CD4-positive, CD25-positive, alpha-beta regulatory T cell (primary cell): ENCODE measurements at regions not wholly inside any gene's neighbourhood (a gene's known extent, or its start where the extent isn't known, plus 50 kb on each side); places are given as distances from the start of the nearest gene placed in this dataset.
"Not testable (repeated sequence)": the region's sequence is repeated elsewhere in the genome, so short reads cannot be mapped to it uniquely, and the experiment has no call there.

ENCODE experiments used
- ATAC-seq, 2 donors: fragments of 150-1000 bp; cut with Tn5 transposase; one replicate each; pipeline ENCODE4 v1.10.0; 2021; ENCODE audit warnings: low read depth in 2 of 2, moderate number of reproducible peaks in 2 of 2, moderate library complexity in 1 of 2
- DNase-seq, 3 donors: peaks; one replicate each; pipeline versions ENCODE4 v3.0.0 to v3.0.0-alpha.2; 2012 to 2022; ENCODE audit warnings: mixed read lengths in 1 of 3
- H3K27ac ChIP-seq: one replicate; pipeline ENCODE4 v1.7.0; 2013; ENCODE audit warnings: mild to moderate bottlenecking, low read length; ENCODE audit not compliant: insufficient read depth, poor library complexity, severe bottlenecking
- H3K27me3 ChIP-seq: one replicate; pipeline ENCODE4 v1.7.0; 2013; ENCODE audit warnings: low read length; ENCODE audit not compliant: control insufficient read depth, insufficient read depth
- H3K36me3 ChIP-seq: one replicate; pipeline ENCODE4 v1.7.0; 2013; ENCODE audit warnings: mild to moderate bottlenecking, low read length, moderate library complexity; ENCODE audit not compliant: control insufficient read depth, insufficient read depth
- H3K4me1 ChIP-seq: 2 replicates; pipeline ENCODE4 v1.7.0; 2013; ENCODE audit warnings: mild to moderate bottlenecking, low read length; ENCODE audit not compliant: insufficient read depth, control insufficient read depth, poor library complexity, severe bottlenecking
- H3K4me3 ChIP-seq: one replicate; pipeline ENCODE4 v1.7.0; 2013; ENCODE audit warnings: low read depth, mild to moderate bottlenecking, low read length, moderate library complexity
- H3K9me3 ChIP-seq, 2 experiments: 1 replicate in 1 of 2; 2 replicates in 1 of 2; pipeline ENCODE4 v1.7.0; 2013; ENCODE audit warnings: low read length in 2 of 2, mild to moderate bottlenecking in 1 of 2, moderate library complexity in 1 of 2; ENCODE audit not compliant: control insufficient read depth in 2 of 2
- H3K27ac Mint-ChIP-seq, 3 donors: one replicate each; pipeline ENCODE4 v1.8.0; 2020 to 2022; ENCODE audit warnings: mild to moderate bottlenecking in 3 of 3, mixed read lengths in 3 of 3, moderate library complexity in 2 of 3
- H3K27me3 Mint-ChIP-seq: one replicate; pipeline ENCODE4 v1.8.0; 2022; ENCODE audit warnings: mild to moderate bottlenecking, mixed read lengths
- H3K36me3 Mint-ChIP-seq: one replicate; pipeline ENCODE4 v1.8.0; 2020; ENCODE audit warnings: mixed read lengths
- H3K4me1 Mint-ChIP-seq, 4 donors: one replicate each; pipeline ENCODE4 v1.8.0; 2020 to 2022; ENCODE audit warnings: mixed read lengths in 4 of 4, mild to moderate bottlenecking in 1 of 4
- H3K4me3 Mint-ChIP-seq, 4 donors: one replicate each; pipeline ENCODE4 v1.8.0; 2020 to 2022; ENCODE audit warnings: mild to moderate bottlenecking in 4 of 4, mixed read lengths in 4 of 4, moderate library complexity in 3 of 4
- H3K9me3 Mint-ChIP-seq, 7 donors: one replicate each; pipeline ENCODE4 v1.8.0; 2020 to 2022; ENCODE audit warnings: mixed read lengths in 7 of 7, mild to moderate bottlenecking in 3 of 7, moderate library complexity in 2 of 7

GRCh38 chrX:3504916-3505315 lies 158.5 kb upstream of the MXRA5 start:
- Histone ChIP-seq H3K36me3 (no peaks in the 10 kb centered on the region), H3K27ac (no peak overlapping the region), H3K27me3 (no peaks in the 10 kb centered on the region), H3K4me3 (no peak overlapping the region), H3K9me3 (no peaks in the 10 kb centered on the region), H3K4me1 (no peaks in the 10 kb centered on the region)
- ATAC-seq (no peak), DNase-seq (no peak)
- H3K4me1 Mint-ChIP-seq: no peaks in the 10 kb centered on the region
- H3K27me3 Mint-ChIP-seq: no peaks in the 10 kb centered on the region
- no peaks in the 10 kb centered on the region for H3K36me3 Mint-ChIP-seq
- H3K9me3 Mint-ChIP-seq: peaks cover 0 to 10% (median 2%) of the 10 kb centered on the region in 7 donors
- no peak overlapping the region for H3K27ac Mint-ChIP-seq
- no peak overlapping the region for H3K4me3 Mint-ChIP-seq

- DNase-seq: no peak
- Histone ChIP-seq H3K27me3 (no peaks in the 10 kb centered on the region), H3K9me3 (no peaks in the 10 kb centered on the region), H3K27ac (no peak overlapping the region), H3K36me3 (no peaks in the 10 kb centered on the region), H3K4me3 (no peak overlapping the region), H3K4me1 (no peaks in the 10 kb centered on the region)
- Mint-ChIP-seq H3K27me3 (no peaks in the 10 kb centered on the region), H3K27ac (no peak overlapping the region), H3K4me1 (no peaks in the 10 kb centered on the region), H3K4me3 (no peak overlapping the region), H3K9me3 (peaks cover 0 to 11% (median 2%) of the 10 kb centered on the region in 7 donors), H3K36me3 (no peaks in the 10 kb centered on the region)
- no peak for ATAC-seq
Measured at GRCh38 chrX:3501833-3502535, 155.5 kb upstream of the MXRA5 start.

GRCh38 chrX:3495836-3496769 lies 149.7 kb upstream of the MXRA5 start:
- not testable (repeated sequence) for H3K4me1 ChIP-seq, H3K4me3 Mint-ChIP-seq, H3K4me3 ChIP-seq, ATAC-seq, H3K27ac Mint-ChIP-seq, H3K9me3 ChIP-seq, H3K4me1 Mint-ChIP-seq, H3K36me3 Mint-ChIP-seq, H3K27ac ChIP-seq, H3K36me3 ChIP-seq, H3K27me3 ChIP-seq, H3K9me3 Mint-ChIP-seq, DNase-seq, H3K27me3 Mint-ChIP-seq

- H3K4me1 Mint-ChIP-seq: no peaks in the 10 kb centered on the region
- H3K36me3 ChIP-seq: no peaks in the 10 kb centered on the region
Measured at GRCh38 chrX:3493605-3494004, 147.2 kb upstream of the MXRA5 start.

GRCh38 chrX:3485727-3486126 lies 139.3 kb upstream of the MXRA5 start:
- Mint-ChIP-seq H3K4me1 (no peaks in the 10 kb centered on the region), H3K27me3 (no peaks in the 10 kb centered on the region), H3K4me3 (no peak overlapping the region), H3K9me3 (peaks cover 0 to 2% (median 0%) of the 10 kb centered on the region in 7 donors), H3K36me3 (no peaks in the 10 kb centered on the region), H3K27ac (no peak overlapping the region)
- no peak overlapping the region for H3K4me3 ChIP-seq
- H3K4me1 ChIP-seq: no peaks in the 10 kb centered on the region
- no peaks in the 10 kb centered on the region for H3K27me3 ChIP-seq
- no peak for ATAC-seq
- H3K27ac ChIP-seq: no peak overlapping the region
- no peak for DNase-seq
- H3K9me3 ChIP-seq: no peaks in the 10 kb centered on the region
- no peaks in the 10 kb centered on the region for H3K36me3 ChIP-seq

More at GRCh38 chrX:3493605-3494004, 147.2 kb upstream of the MXRA5 start:
- H3K4me1 ChIP-seq: no peaks in the 10 kb centered on the region
- no peak overlapping the region for H3K4me3 ChIP-seq
- no peaks in the 10 kb centered on the region for H3K27me3 ChIP-seq
- no peak overlapping the region for H3K4me3 Mint-ChIP-seq
- H3K9me3 ChIP-seq: no peaks in the 10 kb centered on the region
- H3K27ac Mint-ChIP-seq: no peak overlapping the region
- no peaks in the 10 kb centered on the region for H3K27me3 Mint-ChIP-seq
- H3K9me3 Mint-ChIP-seq: peaks cover 0 to 4% (median 0%) of the 10 kb centered on the region in 7 donors
- H3K36me3 Mint-ChIP-seq: no peaks in the 10 kb centered on the region
- DNase-seq (no peak), ATAC-seq (no peak)
- no peak overlapping the region for H3K27ac ChIP-seq

GRCh38 chrX:3479026-3479425 lies 132.6 kb upstream of the MXRA5 start:
- Histone ChIP-seq H3K9me3 (no peaks in the 10 kb centered on the region), H3K36me3 (no peaks in the 10 kb centered on the region), H3K4me3 (no peak overlapping the region), H3K4me1 (no peaks in the 10 kb centered on the region), H3K27ac (no peak overlapping the region), H3K27me3 (no peaks in the 10 kb centered on the region)
- Mint-ChIP-seq H3K4me1 (no peaks in the 10 kb centered on the region), H3K27me3 (no peaks in the 10 kb centered on the region), H3K27ac (no peak overlapping the region), H3K36me3 (no peaks in the 10 kb centered on the region), H3K9me3 (peaks cover 0 to 5% (median 1%) of the 10 kb centered on the region in 7 donors), H3K4me3 (no peak overlapping the region)
- DNase-seq (no peak), ATAC-seq (no peak)

GRCh38 chrX:3476973-3477372 lies 130.5 kb upstream of the MXRA5 start:
- Histone ChIP-seq H3K36me3 (no peaks in the 10 kb centered on the region), H3K4me1 (no peaks in the 10 kb centered on the region), H3K27ac (no peak overlapping the region), H3K9me3 (no peaks in the 10 kb centered on the region), H3K4me3 (no peak overlapping the region), H3K27me3 (no peaks in the 10 kb centered on the region)
- Mint-ChIP-seq H3K4me3 (no peak overlapping the region), H3K27me3 (no peaks in the 10 kb centered on the region), H3K36me3 (no peaks in the 10 kb centered on the region), H3K27ac (no peak overlapping the region), H3K4me1 (no peaks in the 10 kb centered on the region), H3K9me3 (peaks cover 0 to 5% (median 2%) of the 10 kb centered on the region in 7 donors)
- no peak for DNase-seq
- no peak for ATAC-seq
